DND-41 (cell line): ENCODE measurements at regions not wholly inside any gene's neighbourhood (a gene's known extent, or its start where the extent isn't known, plus 50 kb on each side); places are given as distances from the start of the nearest gene placed in this dataset.
A peak's percentile ranks its signal among the peaks of the same experiment; 100 is the strongest.

ENCODE experiments used
- ATAC-seq: fragments of 200-7000 bp; cut with Tn5 transposase; 3 replicates; pipeline ENCODE4 v1.9.1; 2021; ENCODE audit warnings: low read depth; ENCODE audit not compliant: insufficient read depth
- DNase-seq: peaks from one replicate; pipeline ENCODE4 v3.0.0-alpha.2; 2020
- H2AFZ ChIP-seq: 2 replicates; pipeline ENCODE4 v1.6.0; 2012; ENCODE audit warnings: low read depth, low read length
- H3K27ac ChIP-seq: 2 replicates; pipeline ENCODE4 v1.5.1; 2012; ENCODE audit warnings: low read length, inconsistent platforms
- H3K27me3 ChIP-seq: fragments of 200-600 bp; sonication (generic); 2 replicates; pipeline ENCODE4 v1.6.0; 2012; ENCODE audit warnings: low read length, mild to moderate bottlenecking, inconsistent platforms; ENCODE audit not compliant: insufficient read depth, poor library complexity
- H3K36me3 ChIP-seq: 2 replicates; pipeline ENCODE4 v1.5.1; 2012; ENCODE audit warnings: low read length, inconsistent platforms; ENCODE audit not compliant: insufficient read depth
- H3K4me1 ChIP-seq: 2 replicates; pipeline ENCODE4 v1.5.1; 2012; ENCODE audit warnings: mild to moderate bottlenecking, low read length; ENCODE audit not compliant: insufficient read depth
- H3K4me2 ChIP-seq: 2 replicates; pipeline ENCODE4 v1.6.0; 2012; ENCODE audit warnings: mild to moderate bottlenecking, moderate library complexity, low read length, inconsistent platforms; ENCODE audit not compliant: insufficient read depth
- H3K4me3 ChIP-seq, 2 experiments: fragments of 200-600 bp in 1 of 2; shearing (Covaris generic) in 1 of 2; 2 replicates each; pipeline ENCODE4 v1.5.1; 2012 to 2016; ENCODE audit warnings: inconsistent platforms in 2 of 2, low read length in 2 of 2, mild to moderate bottlenecking in 2 of 2, low read depth in 1 of 2, moderate library complexity in 1 of 2
- H3K79me2 ChIP-seq: 2 replicates; pipeline ENCODE4 v1.6.0; 2012; ENCODE audit warnings: low read length, inconsistent platforms; ENCODE audit not compliant: insufficient read depth
- H3K9ac ChIP-seq: 2 replicates; pipeline ENCODE4 v1.6.0; 2012; ENCODE audit warnings: low read depth, mild to moderate bottlenecking, inconsistent platforms, low read length, moderate library complexity
- H3K9me3 ChIP-seq: 2 replicates; pipeline ENCODE4 v1.5.1; 2012; ENCODE audit warnings: low read length, moderate library complexity, mild to moderate bottlenecking, inconsistent platforms; ENCODE audit not compliant: insufficient read depth, severe bottlenecking
- H4K20me1 ChIP-seq: 2 replicates; pipeline ENCODE4 v1.6.0; 2012; ENCODE audit warnings: low read length; ENCODE audit not compliant: insufficient read depth
- EZH2 ChIP-seq: IDR thresholded peaks from 3 replicates; pipeline ENCODE4 v1.6.1; 2012; ENCODE audit warnings: borderline replicate concordance, low read depth, mild to moderate bottlenecking, moderate library complexity, low read length, inconsistent platforms; ENCODE audit not compliant: severe bottlenecking
- TF ChIP-seq, protein P1 (sequence below): IDR thresholded peaks from 2 replicates; pipeline ENCODE4 v1.5.1; 2012; ENCODE audit warnings: borderline replicate concordance, low read length, moderate library complexity, mild to moderate bottlenecking; ENCODE audit not compliant: poor library complexity, severe bottlenecking; ENCODE audit errors: extremely low read depth

DNA sequence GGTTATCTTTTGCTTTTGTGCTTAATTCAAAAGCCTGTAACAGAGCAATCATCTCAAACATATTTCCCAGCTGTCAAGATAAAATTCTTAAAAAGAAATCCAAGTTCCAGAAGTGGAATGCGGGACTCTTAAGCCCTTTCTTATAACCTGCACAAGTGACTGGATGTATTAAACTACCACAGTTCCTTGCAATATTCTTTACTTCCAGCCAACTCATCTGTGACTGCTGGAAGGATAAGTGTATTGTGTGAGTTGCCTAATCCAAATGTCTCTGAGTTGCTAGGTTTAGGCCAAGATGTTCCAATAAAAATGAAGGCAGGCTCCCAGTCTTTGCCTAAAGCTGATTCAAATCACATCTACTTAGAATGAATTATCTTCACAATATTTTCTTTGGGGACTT, 159.2 kb upstream of the SLC24A2 start:
- H3K9me3 ChIP-seq, result no peaks in the 10 kb centered on the region
- peaks cover 26% of the 10 kb centered on the region for H3K4me1 ChIP-seq
- no peak overlapping the region for H3K4me3 ChIP-seq
- H3K27me3 ChIP-seq, result no peaks in the 10 kb centered on the region
- no peak for DNase-seq
- TF ChIP-seq, protein P1, sequence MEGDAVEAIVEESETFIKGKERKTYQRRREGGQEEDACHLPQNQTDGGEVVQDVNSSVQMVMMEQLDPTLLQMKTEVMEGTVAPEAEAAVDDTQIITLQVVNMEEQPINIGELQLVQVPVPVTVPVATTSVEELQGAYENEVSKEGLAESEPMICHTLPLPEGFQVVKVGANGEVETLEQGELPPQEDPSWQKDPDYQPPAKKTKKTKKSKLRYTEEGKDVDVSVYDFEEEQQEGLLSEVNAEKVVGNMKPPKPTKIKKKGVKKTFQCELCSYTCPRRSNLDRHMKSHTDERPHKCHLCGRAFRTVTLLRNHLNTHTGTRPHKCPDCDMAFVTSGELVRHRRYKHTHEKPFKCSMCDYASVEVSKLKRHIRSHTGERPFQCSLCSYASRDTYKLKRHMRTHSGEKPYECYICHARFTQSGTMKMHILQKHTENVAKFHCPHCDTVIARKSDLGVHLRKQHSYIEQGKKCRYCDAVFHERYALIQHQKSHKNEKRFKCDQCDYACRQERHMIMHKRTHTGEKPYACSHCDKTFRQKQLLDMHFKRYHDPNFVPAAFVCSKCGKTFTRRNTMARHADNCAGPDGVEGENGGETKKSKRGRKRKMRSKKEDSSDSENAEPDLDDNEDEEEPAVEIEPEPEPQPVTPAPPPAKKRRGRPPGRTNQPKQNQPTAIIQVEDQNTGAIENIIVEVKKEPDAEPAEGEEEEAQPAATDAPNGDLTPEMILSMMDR, result no peak
- no peak overlapping the region for H2AFZ ChIP-seq
- H3K9ac ChIP-seq, result no peak overlapping the region
- no peak for ATAC-seq
- H3K36me3 ChIP-seq, result no peaks in the 10 kb centered on the region
- H3K79me2 ChIP-seq, result no peaks in the 10 kb centered on the region
- no peak overlapping the region for H3K27ac ChIP-seq
- H3K4me2 ChIP-seq, result no peak overlapping the region
- H4K20me1 ChIP-seq, result no peaks in the 10 kb centered on the region

DNA sequence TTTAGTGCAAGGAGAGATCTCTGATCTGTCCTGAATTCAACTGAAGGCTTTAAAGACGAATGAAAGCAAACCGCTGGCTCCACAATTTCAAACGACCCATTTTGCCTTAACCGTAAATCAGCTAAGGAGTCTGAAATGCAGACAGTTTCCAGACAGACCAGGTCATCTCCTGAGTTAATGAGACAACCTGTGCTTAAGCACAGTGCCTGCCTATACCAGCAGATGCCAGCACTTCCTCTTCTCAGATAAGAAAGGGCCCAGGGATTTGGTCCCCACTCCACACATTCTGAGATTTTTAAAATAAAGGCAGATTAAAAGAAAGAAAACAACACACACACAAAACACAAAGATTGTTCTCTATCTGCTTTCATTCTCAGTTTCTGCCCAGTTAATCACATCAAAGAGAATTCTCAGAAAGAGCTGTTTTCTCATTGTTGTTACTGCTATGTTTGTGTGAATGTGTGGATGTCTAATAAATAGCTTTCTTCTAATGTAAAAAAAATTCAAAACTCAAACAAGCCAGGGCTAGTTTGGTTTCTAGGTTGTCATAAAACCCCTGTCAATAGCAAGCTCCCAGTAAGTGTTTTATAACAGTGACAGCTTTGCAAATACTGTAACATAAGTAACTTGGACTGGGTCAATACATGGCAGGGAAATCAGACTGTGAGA, 157.7 kb upstream of the SLC24A2 start:
- Histone ChIP-seq H3K27me3 (no peaks in the 10 kb centered on the region), H3K9ac (no peak overlapping the region), H3K36me3 (no peaks in the 10 kb centered on the region), H3K4me2 (no peak overlapping the region), H3K9me3 (no peaks in the 10 kb centered on the region), H4K20me1 (no peaks in the 10 kb centered on the region), H3K79me2 (no peaks in the 10 kb centered on the region), H3K4me1 (peaks cover 26% of the 10 kb centered on the region), H3K27ac (no peak overlapping the region), H2AFZ (no peak overlapping the region), H3K4me3 (no peak overlapping the region)
- ATAC-seq (peak; percentile 94), DNase-seq (peak; percentile 47)
- TF ChIP-seq, protein P1, result peak; percentile 75
- TF ChIP-seq EZH2, result no peak

- H3K36me3 ChIP-seq, result no peaks in the 10 kb centered on the region
- H2AFZ ChIP-seq, result no peak overlapping the region
- no peaks in the 10 kb centered on the region for H3K27me3 ChIP-seq
- peaks cover 15% of the 10 kb centered on the region for H3K4me1 ChIP-seq
- H3K79me2 ChIP-seq, result no peaks in the 10 kb centered on the region
- H3K27ac ChIP-seq, result no peak overlapping the region
- H3K9me3 ChIP-seq, result no peaks in the 10 kb centered on the region
- no peak for ATAC-seq
- H3K4me3 ChIP-seq, result no peak overlapping the region
- no peak for DNase-seq
- no peak for TF ChIP-seq EZH2
- TF ChIP-seq, protein P1, result no peak
- H3K4me2 ChIP-seq, result no peak overlapping the region
- no peaks in the 10 kb centered on the region for H4K20me1 ChIP-seq
- H3K9ac ChIP-seq, result no peak overlapping the region
Observed at GRCh38 chr9:19941874-19942273, 153.0 kb upstream of the SLC24A2 start.
